Keratinocyte (primary cell): ENCODE measurements at regions not wholly inside any gene's neighbourhood (a gene's known extent, or its start where the extent isn't known, plus 50 kb on each side); places are given as distances from the start of the nearest gene placed in this dataset.

Experiments used
- DNase-seq: peaks from one replicate; pipeline ENCODE4 v3.0.0-alpha.2; 2011; ENCODE audit warnings: low read depth, missing footprints, low spot score
- FAIRE-seq: peaks from 2 replicates; lab custom pipeline; 2011; peaks lifted over from hg19 to GRCh38; lab: Jason Lieb, UNC
- H2AFZ ChIP-seq: 2 replicates; pipeline ENCODE4 v1.6.0; 2012; ENCODE audit warnings: low read length, control low read depth, inconsistent platforms; ENCODE audit not compliant: control insufficient read depth
- H3K27ac ChIP-seq: 2 replicates; pipeline ENCODE4 v1.5.1; 2011; ENCODE audit warnings: low read length; ENCODE audit not compliant: control insufficient read depth, insufficient read depth
- H3K27me3 ChIP-seq: 3 replicates; pipeline ENCODE4 v1.6.0; 2011; ENCODE audit warnings: low read length; ENCODE audit not compliant: control insufficient read depth, insufficient read depth; ENCODE audit errors: extremely low read depth
- H3K36me3 ChIP-seq, 2 experiments: 2 replicates in 1 of 2; 3 replicates in 1 of 2; pipeline ENCODE4 v1.5.1; 2011; ENCODE audit warnings: low read length in 2 of 2, mild to moderate bottlenecking in 1 of 2; ENCODE audit not compliant: control insufficient read depth in 2 of 2, insufficient read depth in 2 of 2; ENCODE audit errors: extremely low read depth in 1 of 2
- H3K4me1 ChIP-seq: 3 replicates; pipeline ENCODE4 v1.5.1; 2011; ENCODE audit warnings: low read length; ENCODE audit not compliant: control insufficient read depth, insufficient read depth; ENCODE audit errors: extremely low read depth
- H3K4me2 ChIP-seq: 3 replicates; pipeline ENCODE4 v1.6.0; 2011; ENCODE audit warnings: low read depth, low read length; ENCODE audit not compliant: control insufficient read depth, insufficient read depth; ENCODE audit errors: extremely low read depth
- H3K4me3 ChIP-seq, 3 experiments: fragments of 200-600 bp in 1 of 3; sonication (generic) in 1 of 3; 2 replicates in 2 of 3; 3 replicates in 1 of 3; pipeline ENCODE4 v1.5.1; 2011 to 2016; ENCODE audit warnings: low read length in 3 of 3, mild to moderate bottlenecking in 3 of 3, control low read depth in 2 of 3, inconsistent platforms in 1 of 3, low read depth in 1 of 3, mixed read lengths in 1 of 3, mixed run types in 1 of 3, moderate library complexity in 1 of 3; ENCODE audit not compliant: control insufficient read depth in 2 of 3, insufficient read depth in 2 of 3; ENCODE audit errors: extremely low read depth in 1 of 3
- H3K79me2 ChIP-seq: 2 replicates; pipeline ENCODE4 v1.6.0; 2012; ENCODE audit warnings: low read length; ENCODE audit not compliant: control insufficient read depth, insufficient read depth
- H3K9ac ChIP-seq: 3 replicates; pipeline ENCODE4 v1.6.0; 2011; ENCODE audit warnings: low read length; ENCODE audit not compliant: control insufficient read depth, insufficient read depth; ENCODE audit errors: extremely low read depth
- H3K9me1 ChIP-seq: 3 replicates; pipeline ENCODE4 v1.6.0; 2011; ENCODE audit warnings: low read length; ENCODE audit not compliant: control insufficient read depth, insufficient read depth; ENCODE audit errors: extremely low read depth
- H3K9me3 ChIP-seq: 2 replicates; pipeline ENCODE4 v1.5.1; 2012; ENCODE audit warnings: low read depth, low read length; ENCODE audit not compliant: control insufficient read depth
- H4K20me1 ChIP-seq: 3 replicates; pipeline ENCODE4 v1.6.0; 2011; ENCODE audit warnings: low read length; ENCODE audit not compliant: control insufficient read depth, insufficient read depth; ENCODE audit errors: extremely low read depth
- CTCF ChIP-seq, 3 experiments: IDR thresholded peaks in 1 of 3; conservative IDR thresholded peaks in 1 of 3; optimal IDR thresholded peaks in 1 of 3; 2 replicates in 2 of 3; 3 replicates in 1 of 3; pipeline versions ENCODE3 to v1.5.1; 2011; ENCODE audit warnings: low read length in 3 of 3, mild to moderate bottlenecking in 3 of 3, moderate library complexity in 2 of 3, control low read depth in 1 of 3, inconsistent platforms in 1 of 3; ENCODE audit not compliant: insufficient read depth in 2 of 3; ENCODE audit errors: extremely low read depth in 1 of 3
- EZH2 ChIP-seq: IDR thresholded peaks from one replicate; pipeline ENCODE4 v1.6.1; 2012; ENCODE audit warnings: inconsistent platforms, mild to moderate bottlenecking, low read length, moderate library complexity
- dilution Hi-C: fragments of 300-500 bp; cut with MboI; formaldehyde crosslinking; loops from one replicate; pipeline ENCODE4 v1.7.0; 2020; ENCODE audit warnings: low sequenced_read_pairs; ENCODE audit not compliant: extremely low pct_ligation_motif_present

DNA sequence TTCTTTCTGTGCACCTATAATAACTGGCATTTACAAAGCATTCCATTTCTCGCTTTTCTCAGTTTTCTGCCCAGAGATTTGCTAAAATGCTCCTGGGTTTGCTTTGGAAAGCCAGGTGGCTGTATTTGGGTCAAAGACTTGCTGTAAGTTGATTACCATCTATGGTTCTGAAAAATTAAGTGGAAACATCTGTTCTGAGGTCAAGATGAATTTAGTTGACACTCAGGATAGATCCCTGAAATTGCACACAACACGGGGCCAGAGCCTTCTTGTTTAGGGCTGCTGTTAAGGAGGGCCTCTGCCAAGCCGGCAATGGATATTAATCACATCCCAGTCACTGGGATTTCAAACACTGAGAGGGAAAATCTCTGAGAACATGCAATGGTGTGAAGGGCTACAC is 111.6 kb upstream of the GLI3 start:
- no peaks in the 10 kb centered on the region for H3K27me3 ChIP-seq
- DNase-seq (no peak), FAIRE-seq (no peak)
- TF ChIP-seq EZH2 (no peak), CTCF (optimal IDR thresholded peaks at IDR 0.05 in 1 of 3, IDR thresholded peaks at IDR 0.05 in 1 of 3, conservative IDR thresholded peaks at IDR 0.05 in 1 of 3; ENCODE audit: extremely low read depth in 1 of 3, insufficient read depth in 2 of 3, low read length in 3 of 3) (no peak)
- H4K20me1 ChIP-seq, result no peaks in the 10 kb centered on the region
- peaks cover 7% of the 10 kb centered on the region for H3K4me1 ChIP-seq
- H3K79me2 ChIP-seq, result no peaks in the 10 kb centered on the region
- no peak overlapping the region for H3K9ac ChIP-seq
- dilution Hi-C loops, result no loop called here
- H3K4me2 ChIP-seq, result no peak overlapping the region
- no peak overlapping the region for H3K27ac ChIP-seq
- H2AFZ ChIP-seq, result no peak overlapping the region
- no peaks in the 10 kb centered on the region for H3K36me3 ChIP-seq
- no peaks in the 10 kb centered on the region for H3K9me1 ChIP-seq
- H3K4me3 ChIP-seq, result no peak overlapping the region
- H3K9me3 ChIP-seq, result no peaks in the 10 kb centered on the region

DNA sequence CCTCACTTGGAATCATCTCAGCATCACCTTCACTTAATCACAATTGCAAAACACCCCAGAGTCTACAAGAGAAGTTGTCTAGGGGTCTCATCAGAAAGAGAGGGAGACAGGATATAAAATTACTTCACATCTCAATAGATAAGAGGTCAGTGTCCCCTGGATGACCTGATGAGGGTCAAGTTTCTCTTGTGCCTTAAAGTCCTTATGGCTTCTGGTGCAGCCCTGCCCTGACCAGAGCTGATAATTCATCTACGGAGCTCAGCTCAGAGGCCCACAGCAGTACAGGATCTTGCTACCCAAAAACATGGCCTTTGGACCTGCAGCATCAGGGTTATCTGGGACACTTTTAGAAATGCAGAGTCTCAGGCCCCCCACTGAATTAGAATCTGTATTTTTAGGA is 111.1 kb upstream of the GLI3 start:
- Histone ChIP-seq H3K9ac (no peak overlapping the region), H3K27ac (no peak overlapping the region), H3K36me3 (no peaks in the 10 kb centered on the region), H3K9me3 (no peaks in the 10 kb centered on the region), H4K20me1 (no peaks in the 10 kb centered on the region), H3K4me1 (peaks cover 7% of the 10 kb centered on the region), H3K27me3 (no peaks in the 10 kb centered on the region), H3K79me2 (no peaks in the 10 kb centered on the region), H3K4me2 (no peak overlapping the region), H3K4me3 (no peak overlapping the region), H2AFZ (no peak overlapping the region), H3K9me1 (no peaks in the 10 kb centered on the region)
- dilution Hi-C loops, result no loop called here
- DNase-seq (no peak), FAIRE-seq (no peak)
- TF ChIP-seq CTCF (optimal IDR thresholded peaks at IDR 0.05 in 1 of 3, IDR thresholded peaks at IDR 0.05 in 1 of 3, conservative IDR thresholded peaks at IDR 0.05 in 1 of 3; ENCODE audit: extremely low read depth in 1 of 3, insufficient read depth in 2 of 3, low read length in 3 of 3) (no peak), EZH2 (no peak)
